ENCODE measurements at regions not wholly inside any gene's neighbourhood (a gene's known extent, or its start where the extent isn't known, plus 50 kb on each side); places are given as distances from the start of the nearest gene placed in this dataset.

DNA sequence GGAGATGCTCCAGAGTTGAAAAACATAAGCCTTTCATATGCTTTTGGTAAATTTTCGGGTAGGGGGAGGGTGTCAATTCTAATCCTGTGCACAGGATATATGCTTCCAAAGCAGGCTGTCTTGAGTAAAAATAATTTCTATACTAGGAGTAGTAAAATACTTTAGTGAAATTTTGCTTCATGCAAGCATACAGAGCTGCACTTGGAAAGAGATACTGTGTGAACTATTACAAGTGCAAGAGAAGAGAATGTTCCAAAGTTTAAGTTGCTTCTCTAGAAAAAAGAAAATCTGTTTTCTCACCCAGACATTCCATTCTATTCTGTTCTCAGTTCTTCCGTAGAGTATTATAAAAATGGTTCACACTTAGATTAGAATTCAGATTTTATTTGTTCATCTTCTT lies 324.6 kb upstream of the AADAT start:
- TF ChIP-seq SUZ12 (IDR thresholded peaks at IDR 0.05; ENCODE audit: extremely low read depth, insufficient read depth, insufficient read length) (no peak), YY1 (IDR thresholded peaks at IDR 0.05; ENCODE audit: insufficient read depth, insufficient read length) (no peak)

Data from NT2/D1 (cell line).